ENCODE measurements at regions not wholly inside any gene's neighbourhood (a gene's known extent, or its start where the extent isn't known, plus 50 kb on each side); places are given as distances from the start of the nearest gene placed in this dataset.

GRCh38 chr16:66050991-66051390 is 315.5 kb upstream of the CDH5 start:
- TF ChIP-seq REST (IDR thresholded peaks at IDR 0.05; ENCODE audit: insufficient replicate concordance, low read depth) (no peak), CTCF (IDR thresholded peaks at IDR 0.05; ENCODE audit: insufficient read depth, low read length) (no peak)
